H1 (cell line): ENCODE measurements at regions not wholly inside any gene's neighbourhood (a gene's known extent, or its start where the extent isn't known, plus 50 kb on each side); places are given as distances from the start of the nearest gene placed in this dataset.
"Not testable (repeated sequence)": the region's sequence is repeated elsewhere in the genome, so short reads cannot be mapped to it uniquely, and the experiment has no call there.

Source experiments
- CTCF ChIA-PET: fragments of 300-600 bp; sonication (Branson Sonifier 250); formaldehyde crosslinking; loops from one replicate; lab custom pipeline; 2021; ENCODE audit not compliant: partially characterized antibody; lab: Charles Lee
- POLR2A ChIA-PET: fragments of 300-600 bp; sonication (Branson Sonifier 250); formaldehyde crosslinking; loops from one replicate; lab custom pipeline; 2021; ENCODE audit warnings: inconsistent platforms; ENCODE audit not compliant: partially characterized antibody; lab: Charles Lee
- DNase-seq, 2 experiments: peaks; one replicate each; pipeline versions ENCODE4 v3.0.0 to v3.0.0-alpha.2; 2010 to 2022; ENCODE audit warnings: low spot score in 2 of 2, low read depth in 1 of 2, mixed read lengths in 1 of 2
- FAIRE-seq: peaks from 2 replicates; lab custom pipeline; 2011; peaks lifted over from hg19 to GRCh38; lab: Jason Lieb, UNC
- H2AFZ ChIP-seq: 2 replicates; pipeline ENCODE4 v1.8.1; 2012; ENCODE audit warnings: low read length, inconsistent platforms
- H2AK5ac ChIP-seq: 2 replicates; pipeline ENCODE4 v1.6.1; 2013; ENCODE audit warnings: low read depth, low read length
- H2BK120ac ChIP-seq: replicated peaks from 2 replicates; pipeline ENCODE3; 2013; ENCODE audit warnings: low read depth, low read length, inconsistent platforms
- H2BK12ac ChIP-seq: 2 replicates; pipeline ENCODE4 v1.6.1; 2013; ENCODE audit warnings: low read depth, low read length
- H2BK15ac ChIP-seq: 2 replicates; pipeline ENCODE4 v1.6.1; 2013; ENCODE audit warnings: low read length
- H2BK20ac ChIP-seq: 2 replicates; pipeline ENCODE4 v1.6.1; 2013; ENCODE audit warnings: low read length
- H2BK5ac ChIP-seq: 2 replicates; pipeline ENCODE4 v1.6.1; 2013; ENCODE audit warnings: low read depth, low read length
- H3K14ac ChIP-seq: 2 replicates; pipeline ENCODE4 v1.6.1; 2013; ENCODE audit warnings: inconsistent platforms; ENCODE audit not compliant: insufficient read length
- H3K18ac ChIP-seq: 2 replicates; pipeline ENCODE4 v1.6.1; 2013; ENCODE audit warnings: low read length; ENCODE audit errors: extremely low read depth
- H3K23ac ChIP-seq: 2 replicates; pipeline ENCODE4 v1.6.1; 2013; ENCODE audit warnings: inconsistent platforms; ENCODE audit not compliant: insufficient read length
- H3K23me2 ChIP-seq: 2 replicates; pipeline ENCODE4 v1.6.1; 2013; ENCODE audit warnings: low read depth, low read length
- H3K27ac ChIP-seq: 2 replicates; pipeline ENCODE4 v1.6.1; 2011; ENCODE audit warnings: low read depth, low read length, inconsistent platforms
- H3K27me3 ChIP-seq, 4 experiments: replicated peaks in 1 of 4; 1 replicate in 1 of 4; 2 replicates in 3 of 4; pipeline versions ENCODE4 v1.6.1 to v1.8.1; 2011 to 2013; ENCODE audit warnings: low read length in 3 of 4, mild to moderate bottlenecking in 3 of 4, inconsistent platforms in 2 of 4, mixed read lengths in 2 of 4, moderate library complexity in 1 of 4; ENCODE audit not compliant: control insufficient read depth in 3 of 4, insufficient read depth in 3 of 4; ENCODE audit errors: extremely low read depth in 1 of 4
- H3K36me3 ChIP-seq, 4 experiments: 2 replicates each; pipeline versions ENCODE4 v1.6.1 to v1.8.1; 2011 to 2013; ENCODE audit warnings: mild to moderate bottlenecking in 4 of 4, low read length in 3 of 4, moderate library complexity in 2 of 4, control low read depth in 1 of 4, inconsistent platforms in 1 of 4; ENCODE audit not compliant: insufficient read depth in 4 of 4, control insufficient read depth in 2 of 4
- H3K4ac ChIP-seq: replicated peaks from 2 replicates; pipeline ENCODE3; 2013; ENCODE audit warnings: low read length, low read depth, mixed read lengths, inconsistent platforms; ENCODE audit not compliant: insufficient read length
- H3K4me1 ChIP-seq, 4 experiments: replicated peaks in 1 of 4; 1 replicate in 1 of 4; 2 replicates in 3 of 4; pipeline versions ENCODE4 v1.6.1 to v1.8.1; 2011 to 2013; ENCODE audit warnings: low read length in 3 of 4, inconsistent platforms in 2 of 4, mixed read lengths in 1 of 4; ENCODE audit not compliant: insufficient read depth in 4 of 4, control insufficient read depth in 3 of 4
- H3K4me2 ChIP-seq, 2 experiments: 2 replicates each; pipeline versions ENCODE4 v1.6.1 to v1.8.1; 2011 to 2013; ENCODE audit warnings: low read depth in 2 of 2, low read length in 2 of 2, control low read depth in 1 of 2, inconsistent platforms in 1 of 2, mild to moderate bottlenecking in 1 of 2; ENCODE audit not compliant: insufficient read depth in 1 of 2
- H3K4me3 ChIP-seq, 4 experiments: fragments of 200-600, 300-600 bp in 1 of 4; sonication (generic), shearing (Covaris generic), sonication (Bioruptor Twin) in 1 of 4; 2 replicates each; pipeline versions ENCODE4 v1.5.1 to v1.8.1; 2011 to 2016; ENCODE audit warnings: low read length in 4 of 4, low read depth in 3 of 4, control low read depth in 2 of 4, inconsistent platforms in 2 of 4, mild to moderate bottlenecking in 2 of 4, mixed read lengths in 1 of 4, moderate library complexity in 1 of 4; ENCODE audit not compliant: insufficient read depth in 2 of 4; ENCODE audit errors: extremely low read depth in 1 of 4
- H3K56ac ChIP-seq: replicated peaks from 2 replicates; pipeline ENCODE3; 2013; ENCODE audit warnings: low read depth, mild to moderate bottlenecking, mixed read lengths, low read length, inconsistent platforms; ENCODE audit not compliant: insufficient read length
- H3K79me1 ChIP-seq: 2 replicates; pipeline ENCODE4 v1.6.1; 2013; ENCODE audit warnings: low read depth, low read length, control low read depth
- H3K79me2 ChIP-seq, 2 experiments: 2 replicates each; pipeline versions ENCODE4 v1.6.1 to v1.8.1; 2012 to 2013; ENCODE audit warnings: low read length in 2 of 2, mild to moderate bottlenecking in 2 of 2, inconsistent platforms in 1 of 2; ENCODE audit not compliant: insufficient read depth in 2 of 2, control insufficient read depth in 1 of 2
- H3K9ac ChIP-seq, 4 experiments: replicated peaks in 1 of 4; 1 replicate in 1 of 4; 2 replicates in 3 of 4; pipeline versions ENCODE4 v1.6.1 to v1.8.1; 2011 to 2013; ENCODE audit warnings: low read depth in 3 of 4, low read length in 3 of 4, control low read depth in 2 of 4, mild to moderate bottlenecking in 2 of 4, moderate library complexity in 2 of 4, inconsistent platforms in 1 of 4; ENCODE audit errors: extremely low read depth in 1 of 4
- H3K9me3 ChIP-seq, 2 experiments: 2 replicates each; pipeline versions ENCODE4 v1.6.1 to v1.8.1; 2012 to 2013; ENCODE audit warnings: mild to moderate bottlenecking in 2 of 2, moderate library complexity in 2 of 2, control low read depth in 1 of 2, inconsistent platforms in 1 of 2, low read depth in 1 of 2, low read length in 1 of 2, mixed read lengths in 1 of 2; ENCODE audit not compliant: insufficient read depth in 2 of 2
- H4K20me1 ChIP-seq, 2 experiments: replicated peaks in 1 of 2; 2 replicates each; pipeline versions ENCODE3 to v1.8.1; 2011 to 2013; ENCODE audit warnings: inconsistent platforms in 2 of 2, low read length in 2 of 2, mild to moderate bottlenecking in 1 of 2; ENCODE audit not compliant: insufficient read depth in 2 of 2, control insufficient read depth in 1 of 2
- H4K5ac ChIP-seq: 2 replicates; pipeline ENCODE4 v1.6.1; 2013; ENCODE audit warnings: low read length, low read depth, mixed read lengths, inconsistent platforms; ENCODE audit not compliant: insufficient read length
- H4K8ac ChIP-seq: 2 replicates; pipeline ENCODE4 v1.8.0; 2013; ENCODE audit warnings: mild to moderate bottlenecking, moderate library complexity, low read length, inconsistent platforms; ENCODE audit not compliant: insufficient read depth; ENCODE audit errors: extremely low read depth
- H4K91ac ChIP-seq: replicated peaks from 2 replicates; pipeline ENCODE3; 2013; ENCODE audit warnings: low read length, mixed read lengths, inconsistent platforms; ENCODE audit not compliant: insufficient read length
- WGBS, 2 experiments: shearing (Covaris generic) in 1 of 2; methylation state at CpG; one replicate each; pipeline versions ENCODE4 v1.1.6 to v1.1.7; 2013 to 2015; ENCODE audit warnings: low lambda C conversion rate in 2 of 2, mixed read lengths in 2 of 2, inconsistent platforms in 1 of 2, low coverage in 1 of 2, missing lambda C conversion rate in 1 of 2; ENCODE audit not compliant: insufficient replicate concordance in 2 of 2, insufficient coverage in 1 of 2, insufficient read length in 1 of 2; ENCODE audit errors: extremely low coverage in 1 of 2, missing lambda C conversion rate in 1 of 2; 5-methylcytosine and 5-hydroxymethylcytosine counted together

GRCh38 chr18:44362213-44362612 is 318.5 kb upstream of the SETBP1 start:
- H3K27ac ChIP-seq, H3K9me3 ChIP-seq, H2BK20ac ChIP-seq, H3K79me2 ChIP-seq, H3K9ac ChIP-seq, H3K4ac ChIP-seq, H3K14ac ChIP-seq, H2BK120ac ChIP-seq, H3K36me3 ChIP-seq, H3K27me3 ChIP-seq, H3K18ac ChIP-seq, H2BK15ac ChIP-seq, H3K23ac ChIP-seq, H4K8ac ChIP-seq, H2AK5ac ChIP-seq, FAIRE-seq, H3K4me3 ChIP-seq, POLR2A ChIA-PET, H3K56ac ChIP-seq, DNase-seq, H2AFZ ChIP-seq, H4K91ac ChIP-seq, H4K20me1 ChIP-seq, H4K5ac ChIP-seq, CTCF ChIA-PET, H3K23me2 ChIP-seq, H2BK12ac ChIP-seq, H3K79me1 ChIP-seq, H3K4me2 ChIP-seq, H2BK5ac ChIP-seq, H3K4me1 ChIP-seq: not testable (repeated sequence)
- 95% methylated on average over 1 of the region's 1 CpG; no CpG with 5 or more reads in 1 of the 2 experiments for WGBS, 2 experiments
